ENCODE measurements at regions not wholly inside any gene's neighbourhood (a gene's known extent, or its start where the extent isn't known, plus 50 kb on each side); places are given as distances from the start of the nearest gene placed in this dataset.

GRCh38 chr5:175094461-175094860, 349.5 kb downstream of the DRD1 start:
- Histone ChIP-seq H3K9me3 (ENCODE audit: low read depth, low read length, poor library complexity, severe bottlenecking) (no peaks in the 10 kb centered on the region), H3K27ac (ENCODE audit: low read depth, low read length, poor library complexity, severe bottlenecking) (no peak overlapping the region), H3K27me3 (replicated peaks; ENCODE audit: insufficient read depth, low read depth, low read length, poor library complexity) (no peaks in the 10 kb centered on the region), H3K36me3 (ENCODE audit: insufficient read depth, low read length, poor library complexity, severe bottlenecking) (no peaks in the 10 kb centered on the region), H3K4me3 (ENCODE audit: low read depth, low read length, poor library complexity, severe bottlenecking) (no peak overlapping the region), H3K4me1 (ENCODE audit: insufficient read depth, low read length, poor library complexity, severe bottlenecking) (no peaks in the 10 kb centered on the region)
- no peak for DNase-seq (ENCODE audit: low spot score)
- TF ChIP-seq EZH2 (IDR thresholded peaks at IDR 0.05; ENCODE audit: borderline replicate concordance, low read depth, low read length, poor library complexity, severe bottlenecking) (no peak), CTCF (conservative IDR thresholded peaks at IDR 0.05; ENCODE audit: low read depth, low read length) (no peak)
- POLR2A ChIA-PET (ENCODE audit: low non-redundant PET): no interaction called here
- CTCF ChIA-PET: no interaction called here
- intact Hi-C loops (cut with micrococcal nuclease; ENCODE audit: unreplicated experiment): no loop called here
- BruUV-seq (replicated peaks): no TSS peak

GRCh38 chr5:175092691-175093090, 351.3 kb downstream of the DRD1 start:
- Histone ChIP-seq H3K27ac (ENCODE audit: low read depth, low read length, poor library complexity, severe bottlenecking) (no peak overlapping the region), H3K4me3 (ENCODE audit: low read depth, low read length, poor library complexity, severe bottlenecking) (no peak overlapping the region), H3K36me3 (ENCODE audit: insufficient read depth, low read length, poor library complexity, severe bottlenecking) (no peaks in the 10 kb centered on the region), H3K27me3 (replicated peaks; ENCODE audit: insufficient read depth, low read depth, low read length, poor library complexity) (no peaks in the 10 kb centered on the region), H3K4me1 (ENCODE audit: insufficient read depth, low read length, poor library complexity, severe bottlenecking) (no peaks in the 10 kb centered on the region), H3K9me3 (ENCODE audit: low read depth, low read length, poor library complexity, severe bottlenecking) (no peaks in the 10 kb centered on the region)
- intact Hi-C loops (cut with micrococcal nuclease; ENCODE audit: unreplicated experiment): no loop called here
- ChIA-PET CTCF (no interaction called here), POLR2A (ENCODE audit: low non-redundant PET) (no interaction called here)
- no TSS peak for BruUV-seq (replicated peaks)
- no peak for TF ChIP-seq EZH2 (IDR thresholded peaks at IDR 0.05; ENCODE audit: borderline replicate concordance, low read depth, low read length, poor library complexity, severe bottlenecking)
- DNase-seq (ENCODE audit: low spot score): no peak

- H3K4me3 ChIP-seq (ENCODE audit: low read depth, low read length, poor library complexity, severe bottlenecking): no peak overlapping the region
- ChIA-PET CTCF (no interaction called here), POLR2A (ENCODE audit: low non-redundant PET) (no interaction called here)
- H3K36me3 ChIP-seq (ENCODE audit: insufficient read depth, low read length, poor library complexity, severe bottlenecking): no peaks in the 10 kb centered on the region
- H3K9me3 ChIP-seq (ENCODE audit: low read depth, low read length, poor library complexity, severe bottlenecking): no peaks in the 10 kb centered on the region
- no peaks in the 10 kb centered on the region for H3K4me1 ChIP-seq (ENCODE audit: insufficient read depth, low read length, poor library complexity, severe bottlenecking)
- DNase-seq (ENCODE audit: low spot score): no peak
- intact Hi-C loops (cut with micrococcal nuclease; ENCODE audit: unreplicated experiment): no loop called here
- H3K27ac ChIP-seq (ENCODE audit: low read depth, low read length, poor library complexity, severe bottlenecking): no peak overlapping the region
- H3K27me3 ChIP-seq (replicated peaks; ENCODE audit: insufficient read depth, low read depth, low read length, poor library complexity): no peaks in the 10 kb centered on the region
- TF ChIP-seq CTCF (conservative IDR thresholded peaks at IDR 0.05; ENCODE audit: low read depth, low read length) (no peak), EZH2 (IDR thresholded peaks at IDR 0.05; ENCODE audit: borderline replicate concordance, low read depth, low read length, poor library complexity, severe bottlenecking) (no peak)
- BruUV-seq (replicated peaks): no TSS peak
Measured at GRCh38 chr5:175088963-175089362, 355.0 kb downstream of the DRD1 start.

DNA sequence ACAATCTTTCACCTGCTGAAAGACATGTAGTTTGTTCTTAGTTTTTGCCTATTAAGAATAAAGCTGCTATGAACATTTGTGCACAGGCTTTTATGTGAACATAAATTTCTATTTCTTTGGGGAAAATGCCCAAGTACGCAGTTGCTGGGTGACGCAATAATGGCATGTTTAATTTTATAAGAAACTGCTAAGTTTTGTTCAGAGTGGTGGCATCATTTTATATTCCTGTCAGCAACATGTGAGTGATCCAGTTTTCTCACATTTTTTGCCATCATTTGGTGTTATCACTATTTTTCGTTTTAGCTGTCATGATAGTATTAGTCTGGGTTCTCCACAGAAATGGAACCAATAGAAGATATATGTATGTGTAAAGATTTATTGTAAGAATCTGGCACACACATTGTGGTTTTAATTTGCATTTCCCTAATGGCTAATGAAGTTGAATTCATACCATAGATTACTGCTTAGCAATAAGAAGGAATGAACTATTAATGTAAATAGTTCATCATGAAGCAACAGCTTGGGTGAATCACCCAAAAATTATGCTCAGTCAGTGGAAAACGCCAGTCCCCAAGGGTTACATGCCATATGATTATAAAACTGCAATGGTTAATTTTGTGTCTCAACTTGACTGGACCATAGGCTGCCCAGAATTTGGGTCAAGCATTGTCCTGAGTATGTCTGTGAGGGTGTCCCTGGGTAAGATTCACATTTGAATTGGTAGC, 358.6 kb downstream of the MSX2 start:
- no peaks in the 10 kb centered on the region for H3K4me1 ChIP-seq (ENCODE audit: insufficient read depth, low read length, poor library complexity, severe bottlenecking)
- H3K36me3 ChIP-seq (ENCODE audit: insufficient read depth, low read length, poor library complexity, severe bottlenecking): no peaks in the 10 kb centered on the region
- intact Hi-C loops (cut with micrococcal nuclease; ENCODE audit: unreplicated experiment): no loop called here
- no TSS peak for BruUV-seq (replicated peaks)
- POLR2A ChIA-PET (ENCODE audit: low non-redundant PET): no interaction called here
- no peak for DNase-seq (ENCODE audit: low spot score)
- H3K27ac ChIP-seq (ENCODE audit: low read depth, low read length, poor library complexity, severe bottlenecking): no peak overlapping the region
- TF ChIP-seq EZH2 (IDR thresholded peaks at IDR 0.05; ENCODE audit: borderline replicate concordance, low read depth, low read length, poor library complexity, severe bottlenecking): no peak
- TF ChIP-seq CTCF (conservative IDR thresholded peaks at IDR 0.05; ENCODE audit: low read depth, low read length): no peak
- no peaks in the 10 kb centered on the region for H3K27me3 ChIP-seq (replicated peaks; ENCODE audit: insufficient read depth, low read depth, low read length, poor library complexity)
- no peak overlapping the region for H3K4me3 ChIP-seq (ENCODE audit: low read depth, low read length, poor library complexity, severe bottlenecking)
- CTCF ChIA-PET: no interaction called here
- no peaks in the 10 kb centered on the region for H3K9me3 ChIP-seq (ENCODE audit: low read depth, low read length, poor library complexity, severe bottlenecking)

All from A673 (cell line).